ENCODE measurements at regions not wholly inside any gene's neighbourhood (a gene's known extent, or its start where the extent isn't known, plus 50 kb on each side); places are given as distances from the start of the nearest gene placed in this dataset.

- DNase-seq (ENCODE audit: low read depth), result no peak
- Histone ChIP-seq H3K27me3 (ENCODE audit: control insufficient read depth, insufficient read depth, low read length) (no peaks in the 10 kb centered on the region), H3K4me3 (ENCODE audit: low read depth, low read length) (no peak overlapping the region), H3K36me3 (ENCODE audit: control insufficient read depth, insufficient read depth, low read length) (no peaks in the 10 kb centered on the region)
- no peak for TF ChIP-seq CTCF (IDR thresholded peaks at IDR 0.05; ENCODE audit: insufficient read depth, low read length, poor library complexity, severe bottlenecking)
Observed at GRCh38 chr15:37377428-37377827, 277.1 kb upstream of the MEIS2 start.

- no peaks in the 10 kb centered on the region for H3K36me3 ChIP-seq (ENCODE audit: control insufficient read depth, insufficient read depth, low read length)
- no peak overlapping the region for H3K4me3 ChIP-seq (ENCODE audit: low read depth, low read length)
- no peaks in the 10 kb centered on the region for H3K27me3 ChIP-seq (ENCODE audit: control insufficient read depth, insufficient read depth, low read length)
- no peak for DNase-seq (ENCODE audit: low read depth)
- no peak for TF ChIP-seq CTCF (IDR thresholded peaks at IDR 0.05; ENCODE audit: insufficient read depth, low read length, poor library complexity, severe bottlenecking)
Observed at GRCh38 chr15:37394402-37395099, 294.2 kb upstream of the MEIS2 start.

- H3K27me3 ChIP-seq (ENCODE audit: control insufficient read depth, insufficient read depth, low read length), result no peaks in the 10 kb centered on the region
- H3K36me3 ChIP-seq (ENCODE audit: control insufficient read depth, insufficient read depth, low read length), result no peaks in the 10 kb centered on the region
- no peak for DNase-seq (ENCODE audit: low read depth)
- TF ChIP-seq CTCF (IDR thresholded peaks at IDR 0.05; ENCODE audit: insufficient read depth, low read length, poor library complexity, severe bottlenecking), result no peak
- no peak overlapping the region for H3K4me3 ChIP-seq (ENCODE audit: low read depth, low read length)
Observed at GRCh38 chr15:37395100-37395468, 294.7 kb upstream of the MEIS2 start.

GRCh38 chr15:37397266-37398022 is 297.1 kb upstream of the MEIS2 start:
- no peaks in the 10 kb centered on the region for H3K27me3 ChIP-seq (ENCODE audit: control insufficient read depth, insufficient read depth, low read length)
- no peaks in the 10 kb centered on the region for H3K36me3 ChIP-seq (ENCODE audit: control insufficient read depth, insufficient read depth, low read length)
- no peak overlapping the region for H3K4me3 ChIP-seq (ENCODE audit: low read depth, low read length)
- no peak for TF ChIP-seq CTCF (IDR thresholded peaks at IDR 0.05; ENCODE audit: insufficient read depth, low read length, poor library complexity, severe bottlenecking)
- DNase-seq (ENCODE audit: low read depth), result no peak

GRCh38 chr15:37416103-37416502 is 315.8 kb upstream of the MEIS2 start:
- DNase-seq (ENCODE audit: low read depth), result no peak
- Histone ChIP-seq H3K27me3 (ENCODE audit: control insufficient read depth, insufficient read depth, low read length) (no peaks in the 10 kb centered on the region), H3K36me3 (ENCODE audit: control insufficient read depth, insufficient read depth, low read length) (no peaks in the 10 kb centered on the region), H3K4me3 (ENCODE audit: low read depth, low read length) (no peak overlapping the region)
- TF ChIP-seq CTCF (IDR thresholded peaks at IDR 0.05; ENCODE audit: insufficient read depth, low read length, poor library complexity, severe bottlenecking), result no peak

All from kidney epithelial cell (primary cell).